H9 (cell line): ENCODE measurements at regions not wholly inside any gene's neighbourhood (a gene's known extent, or its start where the extent isn't known, plus 50 kb on each side); places are given as distances from the start of the nearest gene placed in this dataset.

Source experiments
- DNase-seq: peaks from one replicate; pipeline ENCODE4 v3.0.0-alpha.2; 2017
- H2AFZ ChIP-seq: one replicate; pipeline ENCODE4 v1.6.1; 2013; ENCODE audit warnings: mild to moderate bottlenecking, low read length, control low read depth, moderate library complexity
- H2AK5ac ChIP-seq: 2 replicates; pipeline ENCODE4 v1.6.1; 2013; ENCODE audit warnings: low read length, control low read depth, mixed read lengths; ENCODE audit not compliant: insufficient read length
- H2BK120ac ChIP-seq: one replicate; pipeline ENCODE4 v1.6.1; 2013; ENCODE audit warnings: low read depth, mild to moderate bottlenecking, low read length, control low read depth, inconsistent platforms; ENCODE audit not compliant: poor library complexity, severe bottlenecking
- H2BK12ac ChIP-seq: 2 replicates; pipeline ENCODE4 v1.6.1; 2013; ENCODE audit warnings: low read length, control low read depth, mixed read lengths, low read depth; ENCODE audit not compliant: insufficient read length
- H2BK15ac ChIP-seq: 2 replicates; pipeline ENCODE4 v1.6.1; 2013; ENCODE audit warnings: low read depth, low read length, control low read depth
- H2BK20ac ChIP-seq: one replicate; pipeline ENCODE4 v1.6.1; 2013; ENCODE audit warnings: low read depth, mild to moderate bottlenecking, low read length, control low read depth, inconsistent platforms; ENCODE audit not compliant: poor library complexity, severe bottlenecking
- H2BK5ac ChIP-seq: 2 replicates; pipeline ENCODE4 v1.6.1; 2013; ENCODE audit warnings: low read length, control low read depth, mixed read lengths; ENCODE audit not compliant: insufficient read length
- H3K14ac ChIP-seq: 2 replicates; pipeline ENCODE4 v1.6.1; 2013; ENCODE audit warnings: low read length, control low read depth; ENCODE audit not compliant: insufficient read depth
- H3K18ac ChIP-seq: 2 replicates; pipeline ENCODE4 v1.6.1; 2013; ENCODE audit warnings: low read depth, mild to moderate bottlenecking, mixed read lengths, low read length, control low read depth; ENCODE audit not compliant: insufficient read length
- H3K23ac ChIP-seq: 2 replicates; pipeline ENCODE4 v1.6.1; 2013; ENCODE audit warnings: low read length, control low read depth, mixed read lengths, low read depth; ENCODE audit not compliant: insufficient read length
- H3K23me2 ChIP-seq: 2 replicates; pipeline ENCODE4 v1.6.1; 2013; ENCODE audit warnings: low read depth, mild to moderate bottlenecking, mixed read lengths, low read length, control low read depth; ENCODE audit not compliant: insufficient read length, poor library complexity, severe bottlenecking
- H3K27ac ChIP-seq: 2 replicates; pipeline ENCODE4 v1.5.1; 2013; ENCODE audit warnings: low read length, control low read depth, mixed read lengths, low read depth; ENCODE audit not compliant: insufficient read length
- H3K27me3 ChIP-seq: 2 replicates; pipeline ENCODE4 v1.6.1; 2013; ENCODE audit warnings: low read length, control low read depth, inconsistent platforms; ENCODE audit not compliant: insufficient read depth
- H3K4ac ChIP-seq: 2 replicates; pipeline ENCODE4 v1.6.1; 2013; ENCODE audit warnings: low read depth, mild to moderate bottlenecking, control low read depth, inconsistent platforms, low read length, moderate library complexity
- H3K4me1 ChIP-seq: 2 replicates; pipeline ENCODE4 v1.6.1; 2013; ENCODE audit warnings: low read length, control low read depth, inconsistent platforms; ENCODE audit not compliant: insufficient read depth
- H3K4me2 ChIP-seq: 2 replicates; pipeline ENCODE4 v1.6.1; 2013; ENCODE audit warnings: low read length, control low read depth, mixed read lengths; ENCODE audit not compliant: insufficient read length, insufficient read depth
- H3K56ac ChIP-seq: 2 replicates; pipeline ENCODE4 v1.6.1; 2013; ENCODE audit warnings: low read depth, mild to moderate bottlenecking, mixed read lengths, low read length, control low read depth; ENCODE audit not compliant: insufficient read length
- H3K79me1 ChIP-seq: 2 replicates; pipeline ENCODE4 v1.6.1; 2013; ENCODE audit warnings: low read depth, mild to moderate bottlenecking, moderate library complexity, low read length, control low read depth, inconsistent platforms; ENCODE audit not compliant: insufficient read depth, poor library complexity, severe bottlenecking
- H3K79me2 ChIP-seq: 2 replicates; pipeline ENCODE4 v1.6.1; 2013; ENCODE audit warnings: low read length, control low read depth, inconsistent platforms; ENCODE audit not compliant: insufficient read depth
- H3K9ac ChIP-seq: 2 replicates; pipeline ENCODE4 v1.6.1; 2013; ENCODE audit warnings: low read length, control low read depth, mixed read lengths; ENCODE audit not compliant: insufficient read length; ENCODE audit errors: extremely low read depth
- H3K9me3 ChIP-seq: one replicate; pipeline ENCODE4 v1.6.1; 2013; ENCODE audit warnings: low read depth, low read length, inconsistent platforms; ENCODE audit not compliant: control insufficient read depth
- H3T11ph ChIP-seq: one replicate; pipeline ENCODE4 v1.6.1; 2013; ENCODE audit warnings: mild to moderate bottlenecking, low read length, control low read depth, inconsistent platforms
- H4K20me1 ChIP-seq: one replicate; pipeline ENCODE4 v1.6.1; 2013; ENCODE audit not compliant: control insufficient read depth, insufficient read length, insufficient read depth
- H4K5ac ChIP-seq: 2 replicates; pipeline ENCODE4 v1.6.1; 2013; ENCODE audit warnings: low read depth, mild to moderate bottlenecking, mixed read lengths, low read length, control low read depth; ENCODE audit not compliant: insufficient read length
- H4K8ac ChIP-seq: replicated peaks from 2 replicates; pipeline ENCODE4 v1.6.1; 2013; ENCODE audit warnings: low read length, control low read depth, mixed read lengths, low read depth; ENCODE audit not compliant: insufficient read length
- H4K91ac ChIP-seq: 2 replicates; pipeline ENCODE4 v1.6.1; 2013; ENCODE audit warnings: low read depth, mild to moderate bottlenecking, moderate library complexity, mixed read lengths, low read length, control low read depth; ENCODE audit not compliant: insufficient read length
- H3K27ac Mint-ChIP-seq, 3 experiments: 2 replicates in 2 of 3; 3 replicates in 1 of 3; pipeline ENCODE4 v1.8.0; 2020 to 2021; ENCODE audit warnings: mixed read lengths in 3 of 3, mild to moderate bottlenecking in 1 of 3, moderate library complexity in 1 of 3
- H3K27me3 Mint-ChIP-seq: 2 replicates; pipeline ENCODE4 v1.8.0; 2021; ENCODE audit warnings: low read depth, mild to moderate bottlenecking, moderate library complexity, mixed read lengths
- H3K36me3 Mint-ChIP-seq, 3 experiments: 2 replicates in 2 of 3; 3 replicates in 1 of 3; pipeline ENCODE4 v1.8.0; 2020 to 2021; ENCODE audit warnings: low read depth in 3 of 3, mixed read lengths in 3 of 3; ENCODE audit not compliant: insufficient read depth in 1 of 3
- H3K4me1 Mint-ChIP-seq, 2 experiments: 2 replicates each; pipeline ENCODE4 v1.8.0; 2020; ENCODE audit warnings: mixed read lengths in 2 of 2
- H3K4me3 Mint-ChIP-seq, 2 experiments: 2 replicates in 1 of 2; 3 replicates in 1 of 2; pipeline ENCODE4 v1.8.0; 2020 to 2021; ENCODE audit warnings: mild to moderate bottlenecking in 2 of 2, mixed read lengths in 2 of 2, moderate library complexity in 1 of 2
- H3K9me3 Mint-ChIP-seq, 2 experiments: 2 replicates in 1 of 2; 3 replicates in 1 of 2; pipeline ENCODE4 v1.8.0; 2020; ENCODE audit warnings: mild to moderate bottlenecking in 2 of 2, mixed read lengths in 2 of 2, moderate library complexity in 1 of 2
- WGBS: extraction: QIAGEN DNeasy Blood & Tissue Kit; methylation state at CpG from one replicate; pipeline ENCODE4 v1.1.7; 2013; ENCODE audit warnings: missing lambda C conversion rate, low lambda C conversion rate, mixed read lengths; ENCODE audit not compliant: insufficient read length; ENCODE audit errors: extremely low coverage; 5-methylcytosine and 5-hydroxymethylcytosine counted together
- TF ChIP-seq, protein P1 (sequence below): fragments of 200-600 bp; sonication (generic); conservative IDR thresholded peaks from 3 replicates; pipeline ENCODE4 v1.8.0; 2021; ENCODE audit warnings: antibody characterized with exemption, mild to moderate bottlenecking

- H3K9me3 ChIP-seq: no peaks in the 10 kb centered on the region
- no peak overlapping the region for H3K56ac ChIP-seq
- H2BK120ac ChIP-seq: no peak overlapping the region
- TF ChIP-seq, protein P1, sequence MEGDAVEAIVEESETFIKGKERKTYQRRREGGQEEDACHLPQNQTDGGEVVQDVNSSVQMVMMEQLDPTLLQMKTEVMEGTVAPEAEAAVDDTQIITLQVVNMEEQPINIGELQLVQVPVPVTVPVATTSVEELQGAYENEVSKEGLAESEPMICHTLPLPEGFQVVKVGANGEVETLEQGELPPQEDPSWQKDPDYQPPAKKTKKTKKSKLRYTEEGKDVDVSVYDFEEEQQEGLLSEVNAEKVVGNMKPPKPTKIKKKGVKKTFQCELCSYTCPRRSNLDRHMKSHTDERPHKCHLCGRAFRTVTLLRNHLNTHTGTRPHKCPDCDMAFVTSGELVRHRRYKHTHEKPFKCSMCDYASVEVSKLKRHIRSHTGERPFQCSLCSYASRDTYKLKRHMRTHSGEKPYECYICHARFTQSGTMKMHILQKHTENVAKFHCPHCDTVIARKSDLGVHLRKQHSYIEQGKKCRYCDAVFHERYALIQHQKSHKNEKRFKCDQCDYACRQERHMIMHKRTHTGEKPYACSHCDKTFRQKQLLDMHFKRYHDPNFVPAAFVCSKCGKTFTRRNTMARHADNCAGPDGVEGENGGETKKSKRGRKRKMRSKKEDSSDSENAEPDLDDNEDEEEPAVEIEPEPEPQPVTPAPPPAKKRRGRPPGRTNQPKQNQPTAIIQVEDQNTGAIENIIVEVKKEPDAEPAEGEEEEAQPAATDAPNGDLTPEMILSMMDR: no peak
- H4K5ac ChIP-seq: no peak overlapping the region
- H3K27me3 Mint-ChIP-seq: no peaks in the 10 kb centered on the region
- no peaks in the 10 kb centered on the region for H3K4me1 ChIP-seq
- H3K79me2 ChIP-seq: no peaks in the 10 kb centered on the region
- no peak overlapping the region for H3T11ph ChIP-seq
- no peak overlapping the region for H3K14ac ChIP-seq
- H2AK5ac ChIP-seq: no peak overlapping the region
- H3K27me3 ChIP-seq: no peaks in the 10 kb centered on the region
- H3K23me2 ChIP-seq: no peaks in the 10 kb centered on the region
- H3K79me1 ChIP-seq: no peaks in the 10 kb centered on the region
- H3K4me1 Mint-ChIP-seq: peaks cover 8 to 11% of the 10 kb centered on the region in 2 experiments
- H3K4me2 ChIP-seq: no peak overlapping the region
- no peak overlapping the region for H3K4ac ChIP-seq
- no peaks in the 10 kb centered on the region for H4K20me1 ChIP-seq
- H3K36me3 Mint-ChIP-seq: no peaks in the 10 kb centered on the region
- no peak overlapping the region for H2BK12ac ChIP-seq
- H2AFZ ChIP-seq: no peak overlapping the region
- no peak overlapping the region for H3K27ac Mint-ChIP-seq
- no CpG with 5 or more reads among the region's 3 CpGs for WGBS
- H2BK15ac ChIP-seq: no peak overlapping the region
- no peak overlapping the region for H4K91ac ChIP-seq
- no peak for DNase-seq
- no peak overlapping the region for H3K23ac ChIP-seq
- no peak overlapping the region for H3K27ac ChIP-seq
- H3K4me3 Mint-ChIP-seq: no peak overlapping the region
- no peak overlapping the region for H2BK20ac ChIP-seq
- H3K9ac ChIP-seq: no peak overlapping the region
- no peak overlapping the region for H4K8ac ChIP-seq
- no peaks in the 10 kb centered on the region for H3K9me3 Mint-ChIP-seq
- no peak overlapping the region for H2BK5ac ChIP-seq
- H3K18ac ChIP-seq: no peak overlapping the region
These were observed 166.6 kb downstream of the SLITRK6 start for GRCh38 chr13:85632526-85633195.
